ENCODE measurements at regions not wholly inside any gene's neighbourhood (a gene's known extent, or its start where the extent isn't known, plus 50 kb on each side); places are given as distances from the start of the nearest gene placed in this dataset.
"Not testable (repeated sequence)": the region's sequence is repeated elsewhere in the genome, so short reads cannot be mapped to it uniquely, and the experiment has no call there.

GRCh38 chr2:55811048-55811447 lies 112.5 kb downstream of the EFEMP1 start:
- DNase-seq: no peak

GRCh38 chr2:55810622-55811020 lies 113.0 kb downstream of the EFEMP1 start:
- no peak for DNase-seq

GRCh38 chr2:55809875-55810621 lies 113.5 kb downstream of the EFEMP1 start:
- no peak for DNase-seq

- no peak for DNase-seq
Observed at GRCh38 chr2:55807900-55808299, 114.3 kb upstream of the PNPT1 start.

GRCh38 chr2:55805686-55806085 lies 112.0 kb upstream of the PNPT1 start:
- DNase-seq: no peak

- DNase-seq: no peak
Observed at GRCh38 chr2:55804535-55804934, 110.9 kb upstream of the PNPT1 start.

GRCh38 chr2:55802067-55802466 lies 108.4 kb upstream of the PNPT1 start:
- no peak for DNase-seq

GRCh38 chr2:55801436-55801835 lies 107.8 kb upstream of the PNPT1 start:
- DNase-seq: no peak

GRCh38 chr2:55799624-55800023 lies 106.0 kb upstream of the PNPT1 start:
- not testable (repeated sequence) for DNase-seq

- no peak for DNase-seq
Observed at GRCh38 chr2:55796121-55796520, 102.5 kb upstream of the PNPT1 start.

- DNase-seq: peak; percentile 74
Observed at GRCh38 chr2:55793602-55794001, 100.0 kb upstream of the PNPT1 start.

GRCh38 chr2:55786280-55786679 lies 92.6 kb upstream of the PNPT1 start:
- no peak for DNase-seq

GRCh38 chr2:55783751-55784150 lies 90.1 kb upstream of the PNPT1 start:
- DNase-seq: not testable (repeated sequence)

- DNase-seq: no peak
Observed at GRCh38 chr2:55782528-55783173, 89.0 kb upstream of the PNPT1 start.

GRCh38 chr2:55781542-55781941 lies 87.9 kb upstream of the PNPT1 start:
- no peak for DNase-seq

GRCh38 chr2:55780697-55781096 lies 87.1 kb upstream of the PNPT1 start:
- no peak for DNase-seq

- DNase-seq: peak; percentile 67
Observed at GRCh38 chr2:55779459-55780421, 86.1 kb upstream of the PNPT1 start.

GRCh38 chr2:55776966-55777365 lies 83.3 kb upstream of the PNPT1 start:
- DNase-seq: no peak

GRCh38 chr2:55776479-55776878 lies 82.8 kb upstream of the PNPT1 start:
- no peak for DNase-seq

- no peak for DNase-seq
Observed at GRCh38 chr2:55775828-55776227, 82.2 kb upstream of the PNPT1 start.

- not testable (repeated sequence) for DNase-seq
Observed at GRCh38 chr2:55773651-55774050, 80.0 kb upstream of the PNPT1 start.

- DNase-seq: no peak
Observed at GRCh38 chr2:55772109-55772980, 78.7 kb upstream of the PNPT1 start.

Measured in DMS53 (cell line).